ENCODE measurements at regions not wholly inside any gene's neighbourhood (a gene's known extent, or its start where the extent isn't known, plus 50 kb on each side); places are given as distances from the start of the nearest gene placed in this dataset.
A peak's percentile ranks its signal among the peaks of the same experiment; 100 is the strongest.
"Not testable (repeated sequence)": the region's sequence is repeated elsewhere in the genome, so short reads cannot be mapped to it uniquely, and the experiment has no call there.

DNA sequence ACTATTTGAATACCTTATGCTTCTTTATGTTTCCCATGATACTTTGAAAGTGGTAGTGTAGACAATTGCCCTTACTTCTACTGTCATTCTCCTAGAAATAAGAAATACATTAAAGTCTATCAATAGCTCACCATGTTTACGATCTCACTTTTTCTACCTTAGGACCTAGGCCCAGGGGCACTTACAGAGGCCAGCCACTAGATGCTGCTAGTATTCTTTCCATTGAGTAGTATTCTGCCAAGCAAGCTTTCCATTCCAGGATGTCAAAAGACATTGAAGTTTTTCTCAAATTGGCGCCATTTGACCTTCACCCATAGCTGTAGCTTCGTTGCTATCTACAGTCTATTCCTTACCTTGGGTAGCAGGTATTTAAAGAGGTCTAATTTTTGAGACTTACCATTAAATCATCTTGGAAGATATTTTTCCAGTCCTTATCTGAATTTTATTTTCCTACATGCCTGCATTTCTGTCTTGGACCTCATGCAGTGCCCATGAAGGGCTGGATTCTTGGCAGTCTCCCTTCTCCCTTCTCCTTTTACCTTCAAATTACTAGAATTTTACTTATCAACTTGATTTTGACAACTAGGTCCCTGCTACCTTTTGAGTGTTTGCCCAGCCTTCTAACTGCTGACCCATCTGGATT is 246.0 kb upstream of the NUDT12 start:
- peak; percentile 37 for DNase-seq

- DNase-seq, result no peak
Observed at GRCh38 chr5:103804711-103805110, 242.1 kb upstream of the NUDT12 start.

DNA sequence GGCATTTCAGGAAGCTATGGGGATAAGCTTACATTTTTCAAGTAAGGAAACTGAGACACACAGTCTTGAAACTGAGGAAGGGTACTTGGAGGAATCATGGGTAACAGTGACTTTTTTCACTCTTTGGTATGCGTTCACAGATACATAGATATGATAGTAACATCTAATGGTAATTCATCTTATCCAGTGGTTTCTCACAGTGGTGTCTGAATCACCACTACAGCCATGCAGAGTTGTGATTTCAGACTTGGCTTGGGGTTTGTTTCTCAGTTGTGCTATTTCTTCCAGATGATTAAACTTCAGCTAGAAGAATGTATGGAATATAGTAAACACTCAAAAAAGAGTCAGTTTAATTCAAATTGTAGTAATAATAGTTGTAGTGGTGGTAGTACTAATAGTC is 239.1 kb upstream of the NUDT12 start:
- DNase-seq, result no peak

GRCh38 chr5:103800741-103801495 is 238.3 kb upstream of the NUDT12 start:
- DNase-seq, result no peak

DNA sequence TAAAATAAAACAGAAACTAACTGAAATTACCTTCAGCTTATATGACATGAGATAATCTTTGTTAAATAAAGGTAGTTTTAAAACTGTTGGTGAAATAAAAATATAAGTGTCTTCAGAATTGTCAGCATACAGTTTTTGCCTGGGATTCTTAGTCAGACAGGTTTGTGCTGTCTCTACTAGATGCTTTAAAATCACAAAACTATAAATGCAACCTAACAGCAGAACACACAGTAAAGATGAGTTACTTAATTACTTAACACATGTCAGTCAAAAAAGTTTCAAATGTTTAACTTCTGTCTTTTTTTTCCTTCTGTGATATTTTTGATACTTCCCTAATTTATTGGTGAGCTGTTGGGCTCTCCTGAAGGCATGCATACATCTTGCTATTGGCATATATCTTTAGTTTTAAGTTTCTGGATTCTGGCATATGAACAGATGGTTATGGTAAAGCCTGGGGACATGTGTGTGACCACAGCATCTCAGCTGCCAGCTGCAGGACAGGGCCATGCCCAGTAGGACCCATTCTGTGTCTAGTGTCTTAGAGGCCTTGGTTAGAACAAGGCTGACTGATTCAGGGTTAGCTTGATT is 231.1 kb upstream of the NUDT12 start:
- DNase-seq, result no peak

DNA sequence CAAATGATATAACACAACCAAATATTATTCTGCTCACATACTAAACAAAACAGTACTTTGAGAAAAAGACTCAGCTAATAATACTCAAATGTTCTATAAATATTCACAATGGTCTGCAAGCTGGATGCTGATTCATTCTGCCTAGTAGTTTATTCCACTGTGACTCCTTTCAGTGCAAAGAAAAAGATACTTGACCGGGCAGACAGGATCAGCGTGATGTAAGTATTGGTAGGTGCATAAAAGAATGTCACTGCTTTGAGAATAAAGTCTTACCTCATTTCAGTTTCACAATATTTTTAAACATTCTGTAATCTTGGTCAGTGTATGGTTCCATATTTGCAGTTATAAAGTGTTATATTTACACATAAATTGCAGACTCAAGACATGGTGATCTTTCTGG is 223.0 kb upstream of the NUDT12 start:
- DNase-seq, result no peak

- no peak for DNase-seq
Observed at GRCh38 chr5:103783669-103784068, 221.1 kb upstream of the NUDT12 start.

DNA sequence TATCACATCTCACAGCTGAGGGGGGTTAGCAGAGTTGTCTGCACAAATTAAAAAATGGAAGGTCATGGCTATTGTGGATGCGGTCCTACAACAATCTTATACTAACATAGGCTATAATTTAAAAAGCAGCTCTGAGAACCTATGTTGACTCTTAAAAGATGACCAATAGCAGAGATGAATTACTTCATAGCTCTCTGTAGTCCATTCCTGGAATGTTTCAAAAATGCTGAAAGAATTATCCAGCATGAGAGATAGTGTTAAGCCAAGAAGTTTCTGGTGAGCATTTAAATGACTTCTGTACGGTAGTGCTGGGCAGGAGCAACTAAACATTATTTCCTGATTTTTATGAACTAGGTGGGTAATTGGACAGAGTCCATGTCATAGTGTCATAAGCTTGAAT is 218.2 kb upstream of the NUDT12 start:
- DNase-seq, result no peak

DNA sequence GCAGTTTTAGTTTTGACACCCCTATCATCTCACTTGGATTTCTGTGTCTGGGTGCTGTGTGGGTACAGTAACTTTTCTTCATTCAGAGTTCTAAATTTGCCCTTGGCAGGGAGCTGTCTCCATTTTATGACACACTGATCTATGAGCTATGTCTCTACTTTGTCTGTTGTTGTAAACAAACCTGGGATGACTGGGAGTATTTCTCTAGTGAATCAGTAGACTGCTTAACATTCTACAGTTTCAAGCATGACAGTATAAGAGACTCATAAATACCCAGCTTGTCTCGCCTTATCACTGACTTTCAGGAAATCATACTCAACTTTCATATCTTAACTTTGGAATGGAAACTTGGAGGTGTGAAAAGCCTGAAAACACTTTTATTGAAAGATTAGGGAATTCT is 212.1 kb upstream of the NUDT12 start:
- DNase-seq, result no peak

GRCh38 chr5:103772248-103772647 is 209.7 kb upstream of the NUDT12 start:
- no peak for DNase-seq

DNA sequence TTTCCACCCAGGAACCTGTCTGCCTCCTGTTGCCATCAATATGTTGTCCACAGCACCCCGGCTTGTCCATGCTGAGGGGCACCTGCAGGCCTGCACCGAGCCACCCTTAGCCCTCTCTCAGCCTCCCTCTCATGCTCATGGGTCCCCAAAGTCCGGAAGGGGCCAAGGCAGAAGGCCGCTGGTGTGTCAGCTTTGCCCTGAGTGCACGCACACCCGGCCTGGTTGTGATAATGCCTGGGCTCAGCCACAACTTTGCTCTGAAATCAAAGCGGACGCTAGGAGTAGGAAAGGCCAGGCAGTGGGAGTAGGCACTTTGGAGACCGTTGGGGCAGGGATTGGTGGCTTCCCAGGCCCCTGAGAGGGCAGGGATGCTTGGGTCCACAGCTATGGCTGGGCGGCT is 201.8 kb upstream of the NUDT12 start:
- DNase-seq, result no peak

DNA sequence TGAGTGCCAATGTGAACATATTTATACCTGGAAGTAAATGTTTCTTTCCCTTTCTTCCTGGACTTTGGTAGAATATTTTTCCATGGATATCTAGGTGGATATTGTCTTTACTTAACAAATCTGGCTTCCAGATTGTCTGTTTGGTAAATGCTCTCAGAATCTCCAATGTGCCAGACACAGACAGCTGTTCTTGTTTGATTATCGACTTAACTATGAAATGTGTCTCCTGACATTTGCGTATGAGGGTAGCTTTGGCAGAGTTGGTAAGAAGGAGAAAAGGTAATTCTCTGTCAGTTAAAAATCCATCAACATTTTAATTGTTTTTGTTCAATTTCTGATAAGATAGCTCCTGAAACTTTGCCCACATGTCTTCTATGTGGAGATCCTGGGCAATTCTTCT is 196.4 kb upstream of the NUDT12 start:
- no peak for DNase-seq

- no peak for DNase-seq
Observed at GRCh38 chr5:103755974-103756373, 193.4 kb upstream of the NUDT12 start.

GRCh38 chr5:103745353-103746065 is 182.9 kb upstream of the NUDT12 start:
- DNase-seq, result no peak

DNA sequence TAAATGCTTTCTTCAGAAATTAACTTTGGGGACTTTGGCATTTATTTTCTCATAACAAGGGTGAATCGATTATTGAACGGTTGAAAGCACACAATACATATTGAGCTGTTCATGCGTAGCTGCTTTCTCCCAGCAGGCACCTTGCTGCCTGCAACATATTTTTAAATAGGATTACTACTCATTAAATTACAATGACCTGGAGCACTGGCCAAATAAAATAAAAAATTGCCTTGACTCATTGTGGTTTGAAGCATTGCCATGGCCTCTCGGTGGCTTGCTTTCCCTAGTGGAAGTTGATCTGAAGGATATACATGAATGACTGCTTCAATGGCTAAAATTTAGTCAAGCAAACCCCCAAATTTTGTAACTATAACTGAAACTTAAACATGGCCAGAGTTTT is 181.6 kb upstream of the NUDT12 start:
- DNase-seq, result no peak

DNA sequence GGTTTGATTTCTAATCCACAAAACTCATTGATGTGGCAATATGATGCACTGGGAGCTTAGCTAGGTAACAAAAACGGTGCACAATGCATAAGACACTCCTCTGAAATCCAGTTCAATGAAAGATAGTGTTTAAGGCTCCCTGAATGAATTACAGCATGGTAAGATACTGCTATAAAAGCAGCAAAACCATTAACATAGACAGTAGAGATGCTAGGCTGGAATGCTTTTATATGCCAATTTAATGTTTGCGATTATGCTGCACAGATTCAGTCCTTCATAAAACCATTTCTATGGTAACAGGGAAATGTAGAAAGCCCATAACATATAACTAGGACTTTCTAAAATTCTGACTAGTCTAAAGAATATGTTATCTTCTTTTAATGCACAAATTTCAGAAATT is 180.8 kb upstream of the NUDT12 start:
- no peak for DNase-seq

DNA sequence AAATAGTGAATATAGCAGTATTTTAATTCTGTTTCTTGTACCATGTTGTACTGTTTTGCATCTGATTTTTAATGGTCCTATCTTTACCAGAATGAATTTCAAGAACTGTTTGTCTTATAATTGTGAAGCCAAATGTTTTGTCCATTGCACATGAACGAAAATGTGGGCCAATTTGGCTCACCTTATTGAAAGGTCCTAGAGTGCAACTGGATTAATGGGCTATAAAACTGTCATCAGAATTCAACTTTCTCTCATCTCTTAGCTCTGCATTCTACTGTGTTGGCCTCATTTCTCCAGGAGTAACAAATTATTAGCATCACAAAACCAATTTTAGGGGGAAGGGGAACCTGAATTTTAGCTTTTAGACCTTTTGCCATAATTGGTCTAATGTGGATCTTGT is 179.4 kb upstream of the NUDT12 start:
- DNase-seq, result no peak

GRCh38 chr5:103736343-103736742 is 173.8 kb upstream of the NUDT12 start:
- not testable (repeated sequence) for DNase-seq

- DNase-seq, result no peak
Observed at GRCh38 chr5:103724271-103724670, 161.7 kb upstream of the NUDT12 start.

- no peak for DNase-seq
Observed at GRCh38 chr5:103721183-103721582, 158.6 kb upstream of the NUDT12 start.

DNA sequence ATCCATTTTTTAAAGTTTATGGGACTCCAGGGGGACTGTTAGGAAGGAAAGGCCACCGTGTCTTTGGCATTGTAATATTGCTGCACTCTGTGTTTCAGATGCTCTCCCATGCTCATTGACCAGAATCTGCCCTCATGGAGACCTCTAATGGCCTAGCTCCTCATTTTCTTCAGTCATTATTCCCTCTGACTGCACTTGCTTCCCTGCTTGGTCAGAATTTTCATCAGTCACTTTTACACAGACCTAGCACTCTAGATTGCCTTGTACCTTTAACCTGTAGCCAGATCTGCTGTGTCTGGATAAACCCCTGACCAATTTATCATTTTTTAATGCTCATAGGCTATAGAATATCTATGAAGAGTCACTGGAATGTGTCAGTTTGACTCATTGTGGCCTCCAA is 155.5 kb upstream of the NUDT12 start:
- DNase-seq, result no peak

DNA sequence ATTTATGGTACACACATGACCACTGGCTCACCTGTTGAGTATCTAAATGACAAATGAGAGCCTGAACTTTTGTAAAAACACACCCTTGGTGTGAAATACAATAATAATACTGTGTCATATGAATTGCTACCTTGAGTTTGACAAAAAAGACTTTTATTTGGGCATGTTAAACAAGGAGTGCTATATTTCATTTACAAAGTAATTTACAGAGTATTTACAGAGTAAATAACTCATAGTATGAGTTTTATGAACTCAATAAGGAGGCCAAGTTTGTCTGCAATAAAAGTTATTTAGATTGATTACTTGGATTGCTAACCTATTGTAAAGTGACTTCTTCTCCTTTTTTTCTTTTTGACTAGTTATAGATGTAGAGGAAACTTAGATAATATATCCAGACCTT is 146.0 kb upstream of the NUDT12 start:
- DNase-seq, result no peak

DNA sequence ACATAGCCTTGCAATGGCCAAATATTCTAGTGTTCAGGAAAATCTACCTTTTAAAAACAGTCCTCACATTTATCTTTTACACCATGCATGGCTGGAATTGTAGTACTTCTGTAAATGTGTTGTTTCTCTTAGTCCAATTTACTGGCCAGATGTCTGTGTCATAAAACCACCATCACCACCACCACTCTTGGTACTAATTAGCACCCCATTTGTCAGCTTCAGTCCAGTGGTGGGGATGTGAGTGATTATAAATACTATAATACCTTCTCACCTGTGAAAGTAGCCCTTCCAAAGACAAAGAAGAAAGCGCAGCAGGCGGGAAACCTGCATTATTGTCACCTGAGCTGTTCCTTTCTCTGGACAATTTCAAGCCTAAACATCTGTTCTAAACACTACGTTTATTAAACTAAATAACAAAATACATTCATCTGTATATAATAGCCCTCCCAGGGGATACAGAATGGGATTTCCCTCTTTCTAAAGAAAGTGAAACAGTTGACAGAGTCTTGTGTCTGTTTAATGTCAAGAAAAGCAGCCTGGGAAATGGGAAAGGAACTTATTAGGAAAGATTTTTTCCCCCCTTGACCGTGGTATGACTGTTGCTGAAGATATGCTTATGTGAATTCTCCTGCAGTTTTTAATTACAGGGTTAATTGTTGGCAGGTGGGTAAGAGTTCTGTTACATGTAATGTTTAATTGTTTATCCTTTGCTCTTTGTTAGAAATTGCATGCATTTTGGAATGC is 144.5 kb upstream of the NUDT12 start:
- no peak for DNase-seq
